ENCODE measurements at regions not wholly inside any gene's neighbourhood (a gene's known extent, or its start where the extent isn't known, plus 50 kb on each side); places are given as distances from the start of the nearest gene placed in this dataset.

- no peak for TF ChIP-seq EZH2phosphoT487 (IDR thresholded peaks at IDR 0.05; ENCODE audit: borderline replicate concordance, low read length)
- no peak for TF ChIP-seq CTCF (IDR thresholded peaks at IDR 0.05; ENCODE audit: low read depth, low read length, poor library complexity, severe bottlenecking)
- no peaks in the 10 kb centered on the region for H4K20me1 ChIP-seq (ENCODE audit: control insufficient read depth, insufficient read depth, low read depth, low read length)
- no peaks in the 10 kb centered on the region for H3K36me3 ChIP-seq (ENCODE audit: control insufficient read depth, low read length)
Observed at GRCh38 chr10:128247576-128247975, 121.4 kb upstream of the MKI67 start.

GRCh38 chr10:128254476-128254875 lies 128.3 kb upstream of the MKI67 start:
- Histone ChIP-seq H3K36me3 (ENCODE audit: control insufficient read depth, low read length) (no peaks in the 10 kb centered on the region), H4K20me1 (ENCODE audit: control insufficient read depth, insufficient read depth, low read depth, low read length) (no peaks in the 10 kb centered on the region), H3K9me2 (replicated peaks; ENCODE audit: control insufficient read depth, low read length) (no peaks in the 10 kb centered on the region), H3F3A (ENCODE audit: control insufficient read depth, insufficient read depth) (no peaks in the 10 kb centered on the region), H3K4me1 (ENCODE audit: control insufficient read depth, low read length) (no peaks in the 10 kb centered on the region), H3K79me2 (ENCODE audit: control insufficient read depth, low read length) (no peaks in the 10 kb centered on the region), H3K9me3 (ENCODE audit: control insufficient read depth, insufficient read depth, low read length) (no peaks in the 10 kb centered on the region), H3K4me2 (ENCODE audit: low read length) (no peak overlapping the region), H3K4me3 (ENCODE audit: low read length) (no peak overlapping the region), H3K27ac (ENCODE audit: low read depth, low read length) (no peak overlapping the region), H3K27me3 (ENCODE audit: control insufficient read depth, low read length) (no peaks in the 10 kb centered on the region)
- no peak for TF ChIP-seq CTCF (IDR thresholded peaks at IDR 0.05; ENCODE audit: low read depth, low read length, poor library complexity, severe bottlenecking)
- TF ChIP-seq EZH2phosphoT487 (IDR thresholded peaks at IDR 0.05; ENCODE audit: borderline replicate concordance, low read length) = no peak

More at GRCh38 chr10:128247576-128247975, 121.4 kb upstream of the MKI67 start:
- Histone ChIP-seq H3K9me3 (ENCODE audit: control insufficient read depth, insufficient read depth, low read length) (no peaks in the 10 kb centered on the region), H3K4me3 (ENCODE audit: low read length) (no peak overlapping the region), H3K4me1 (ENCODE audit: control insufficient read depth, low read length) (no peaks in the 10 kb centered on the region), H3K4me2 (ENCODE audit: low read length) (no peak overlapping the region), H3K9me2 (replicated peaks; ENCODE audit: control insufficient read depth, low read length) (no peaks in the 10 kb centered on the region), H3K27ac (ENCODE audit: low read depth, low read length) (no peak overlapping the region), H3K27me3 (ENCODE audit: control insufficient read depth, low read length) (no peaks in the 10 kb centered on the region), H3K79me2 (ENCODE audit: control insufficient read depth, low read length) (no peaks in the 10 kb centered on the region), H3F3A (ENCODE audit: control insufficient read depth, insufficient read depth) (no peaks in the 10 kb centered on the region)

GRCh38 chr10:128257428-128257827 lies 131.2 kb upstream of the MKI67 start:
- Histone ChIP-seq H3K36me3 (ENCODE audit: control insufficient read depth, low read length) (no peaks in the 10 kb centered on the region), H3K27me3 (ENCODE audit: control insufficient read depth, low read length) (no peaks in the 10 kb centered on the region), H3K4me1 (ENCODE audit: control insufficient read depth, low read length) (no peaks in the 10 kb centered on the region), H3K27ac (ENCODE audit: low read depth, low read length) (no peak overlapping the region), H3K79me2 (ENCODE audit: control insufficient read depth, low read length) (no peaks in the 10 kb centered on the region), H3K4me3 (ENCODE audit: low read length) (no peak overlapping the region), H4K20me1 (ENCODE audit: control insufficient read depth, insufficient read depth, low read depth, low read length) (no peaks in the 10 kb centered on the region), H3K4me2 (ENCODE audit: low read length) (no peak overlapping the region), H3K9me2 (replicated peaks; ENCODE audit: control insufficient read depth, low read length) (no peaks in the 10 kb centered on the region), H3K9me3 (ENCODE audit: control insufficient read depth, insufficient read depth, low read length) (no peaks in the 10 kb centered on the region), H3F3A (ENCODE audit: control insufficient read depth, insufficient read depth) (no peaks in the 10 kb centered on the region)
- TF ChIP-seq EZH2phosphoT487 (IDR thresholded peaks at IDR 0.05; ENCODE audit: borderline replicate concordance, low read length) (no peak), CTCF (IDR thresholded peaks at IDR 0.05; ENCODE audit: low read depth, low read length, poor library complexity, severe bottlenecking) (no peak)

Measured in DOHH2 (cell line).